ENCODE measurements at regions not wholly inside any gene's neighbourhood (a gene's known extent, or its start where the extent isn't known, plus 50 kb on each side); places are given as distances from the start of the nearest gene placed in this dataset.

GRCh38 chr5:56490971-56491468, 257.9 kb upstream of the ANKRD55 start (continued):
- TF ChIP-seq NKRF (IDR thresholded peaks at IDR 0.05; ENCODE audit: borderline replicate concordance) (no peak), ARHGAP35 (IDR thresholded peaks at IDR 0.05; ENCODE audit: partially characterized antibody) (no peak), SMAD3 (CRISPR knock-in tag; conservative IDR thresholded peaks at IDR 0.05) (no peak), NEUROD1 (IDR thresholded peaks at IDR 0.05; ENCODE audit: borderline replicate concordance, low read depth, low read length, partially characterized antibody) (no peak), TBL1XR1 (IDR thresholded peaks at IDR 0.05; ENCODE audit: low read length in 2 of 2) (peak in 1 of 2 experiments; percentile 42; a peak in 1 of 4 replicates), PTTG1 (tag; IDR thresholded peaks at IDR 0.05; ENCODE audit: low read depth) (no peak), LEF1 (IDR thresholded peaks at IDR 0.05) (peak; percentile 38; the same call in 1 of the 2 replicates), GMEB1 (CRISPR knock-in tag; IDR thresholded peaks at IDR 0.05) (no peak), ZNF133 (CRISPR knock-in tag; IDR thresholded peaks at IDR 0.05) (no peak), PKNOX1 (IDR thresholded peaks at IDR 0.05) (peak; percentile 26; the same call in 1 of the 2 replicates), HES1 (IDR thresholded peaks at IDR 0.05; ENCODE audit: low read depth) (peak; percentile 87), PBX2 (CRISPR knock-in tag; IDR thresholded peaks at IDR 0.05; ENCODE audit: low read depth) (no peak), PBX2 (tag; conservative IDR thresholded peaks at IDR 0.05; ENCODE audit: low read depth) (peak; percentile 77), MYNN (IDR thresholded peaks at IDR 0.05) (peak; percentile 74; the same call in 1 of the 2 replicates), MYNN (CRISPR knock-in tag; IDR thresholded peaks at IDR 0.05) (no peak), HEY1 (CRISPR knock-in tag; IDR thresholded peaks at IDR 0.05; ENCODE audit: borderline replicate concordance) (peak; percentile 86; the same call in 1 of the 2 replicates), ARID1B (IDR thresholded peaks at IDR 0.05) (peak; percentile 35; the same call in 1 of the 2 replicates), POLR2A (conservative IDR thresholded peaks at IDR 0.05) (no peak), MTA1 (IDR thresholded peaks at IDR 0.05; ENCODE audit: borderline replicate concordance) (no peak), TCFL5 (CRISPR knock-in tag; conservative IDR thresholded peaks at IDR 0.05) (no peak), CTBP1 (IDR thresholded peaks at IDR 0.05; ENCODE audit: borderline replicate concordance) (peak; percentile 25; the same call in 1 of the 2 replicates), JUND (IDR thresholded peaks at IDR 0.05; ENCODE audit: borderline replicate concordance, low read depth, low read length) (no peak), JUND (tag; IDR thresholded peaks at IDR 0.05; ENCODE audit: borderline replicate concordance, low read depth, low read length) (peak; percentile 25; the same call in 1 of the 3 replicates)

Measured in K562 (cell line).